Keratinocyte (primary cell): ENCODE measurements at regions not wholly inside any gene's neighbourhood (a gene's known extent, or its start where the extent isn't known, plus 50 kb on each side); places are given as distances from the start of the nearest gene placed in this dataset.

Experiments used
- CTCF ChIP-seq, 3 experiments: IDR thresholded peaks in 1 of 3; conservative IDR thresholded peaks in 1 of 3; optimal IDR thresholded peaks in 1 of 3; 2 replicates in 2 of 3; 3 replicates in 1 of 3; pipeline versions ENCODE3 to v1.5.1; 2011; ENCODE audit warnings: low read length in 3 of 3, mild to moderate bottlenecking in 3 of 3, moderate library complexity in 2 of 3, control low read depth in 1 of 3, inconsistent platforms in 1 of 3; ENCODE audit not compliant: insufficient read depth in 2 of 3; ENCODE audit errors: extremely low read depth in 1 of 3
- EZH2 ChIP-seq: IDR thresholded peaks from one replicate; pipeline ENCODE4 v1.6.1; 2012; ENCODE audit warnings: inconsistent platforms, mild to moderate bottlenecking, low read length, moderate library complexity

- TF ChIP-seq CTCF (optimal IDR thresholded peaks at IDR 0.05 in 1 of 3, IDR thresholded peaks at IDR 0.05 in 1 of 3, conservative IDR thresholded peaks at IDR 0.05 in 1 of 3; ENCODE audit: extremely low read depth in 1 of 3, insufficient read depth in 2 of 3, low read length in 3 of 3) (no peak), EZH2 (no peak)
These were observed 156.9 kb upstream of the SSTR4 start for GRCh38 chr20:22878166-22878565.
